ENCODE measurements at regions not wholly inside any gene's neighbourhood (a gene's known extent, or its start where the extent isn't known, plus 50 kb on each side); places are given as distances from the start of the nearest gene placed in this dataset.

- TF ChIP-seq ZNF384 (IDR thresholded peaks at IDR 0.05) = no peak
- TF ChIP-seq FOXK2 (IDR thresholded peaks at IDR 0.05) = no peak
Observed at GRCh38 chr6:149128489-149129145, 188.9 kb upstream of the TAB2 start.
